ENCODE measurements at regions not wholly inside any gene's neighbourhood (a gene's known extent, or its start where the extent isn't known, plus 50 kb on each side); places are given as distances from the start of the nearest gene placed in this dataset.

GRCh38 chr18:26642440-26643348 is 94.3 kb upstream of the KCTD1 start:
- FAIRE-seq (no peak), DNase-seq (ENCODE audit: insufficient read length, low spot score) (no peak)
- TF ChIP-seq, protein P1, sequence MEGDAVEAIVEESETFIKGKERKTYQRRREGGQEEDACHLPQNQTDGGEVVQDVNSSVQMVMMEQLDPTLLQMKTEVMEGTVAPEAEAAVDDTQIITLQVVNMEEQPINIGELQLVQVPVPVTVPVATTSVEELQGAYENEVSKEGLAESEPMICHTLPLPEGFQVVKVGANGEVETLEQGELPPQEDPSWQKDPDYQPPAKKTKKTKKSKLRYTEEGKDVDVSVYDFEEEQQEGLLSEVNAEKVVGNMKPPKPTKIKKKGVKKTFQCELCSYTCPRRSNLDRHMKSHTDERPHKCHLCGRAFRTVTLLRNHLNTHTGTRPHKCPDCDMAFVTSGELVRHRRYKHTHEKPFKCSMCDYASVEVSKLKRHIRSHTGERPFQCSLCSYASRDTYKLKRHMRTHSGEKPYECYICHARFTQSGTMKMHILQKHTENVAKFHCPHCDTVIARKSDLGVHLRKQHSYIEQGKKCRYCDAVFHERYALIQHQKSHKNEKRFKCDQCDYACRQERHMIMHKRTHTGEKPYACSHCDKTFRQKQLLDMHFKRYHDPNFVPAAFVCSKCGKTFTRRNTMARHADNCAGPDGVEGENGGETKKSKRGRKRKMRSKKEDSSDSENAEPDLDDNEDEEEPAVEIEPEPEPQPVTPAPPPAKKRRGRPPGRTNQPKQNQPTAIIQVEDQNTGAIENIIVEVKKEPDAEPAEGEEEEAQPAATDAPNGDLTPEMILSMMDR (IDR thresholded peaks at IDR 0.05; ENCODE audit: insufficient read depth, missing control alignments): no peak

DNA sequence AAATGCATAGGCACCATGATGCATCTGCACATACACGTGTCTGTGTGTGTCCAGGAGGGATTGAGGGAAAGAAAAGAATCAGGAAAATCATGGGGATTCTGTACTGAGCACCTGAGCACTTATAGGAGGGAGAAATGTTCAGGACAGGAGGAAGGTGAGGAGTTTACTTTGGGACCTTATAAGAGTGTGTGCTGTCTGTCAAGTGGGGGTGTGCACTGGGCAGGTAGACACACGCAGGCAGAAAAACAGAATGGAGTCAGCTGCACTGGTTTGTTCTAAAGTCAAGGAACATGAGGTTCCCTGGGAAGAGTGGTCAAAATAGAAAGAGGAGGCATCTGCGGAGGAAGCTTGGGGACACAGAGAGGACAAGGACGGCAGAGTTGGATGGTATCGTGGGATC is 92.2 kb upstream of the KCTD1 start:
- FAIRE-seq (no peak), DNase-seq (ENCODE audit: insufficient read length, low spot score) (no peak)
- TF ChIP-seq, protein P1 (IDR thresholded peaks at IDR 0.05; ENCODE audit: insufficient read depth, missing control alignments): no peak

- no peak for FAIRE-seq
These were observed 90.8 kb upstream of the KCTD1 start for GRCh38 chr18:26639149-26639548.

DNA sequence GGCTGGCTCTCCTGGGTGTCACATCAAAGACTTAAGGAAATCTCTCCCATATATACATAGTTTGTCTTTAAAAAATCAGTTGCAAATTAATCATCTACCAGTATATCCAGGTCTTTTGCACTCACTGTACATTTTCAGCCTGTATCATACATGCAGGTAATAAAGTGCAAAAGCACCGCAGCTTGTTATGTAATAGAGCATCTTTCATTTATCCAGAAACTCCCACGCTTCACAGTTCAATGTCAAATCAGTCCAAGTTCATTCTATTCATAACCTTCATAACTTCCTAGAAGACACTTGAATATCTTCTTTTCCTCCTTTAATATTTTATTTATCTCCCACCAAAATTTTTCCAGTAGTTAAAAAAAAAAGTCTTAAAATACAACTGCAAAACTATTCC is 89.6 kb upstream of the KCTD1 start:
- FAIRE-seq (no peak), DNase-seq (ENCODE audit: insufficient read length, low spot score) (no peak)
- TF ChIP-seq, protein P1 (IDR thresholded peaks at IDR 0.05; ENCODE audit: insufficient read depth, missing control alignments): no peak

More at GRCh38 chr18:26639149-26639548, 90.8 kb upstream of the KCTD1 start:
- no peak for DNase-seq (ENCODE audit: insufficient read length, low spot score)
- TF ChIP-seq, protein P1 (IDR thresholded peaks at IDR 0.05; ENCODE audit: insufficient read depth, missing control alignments): no peak

GRCh38 chr18:26637324-26637723 is 89.0 kb upstream of the KCTD1 start:
- no peak for FAIRE-seq
- DNase-seq (ENCODE audit: insufficient read length, low spot score): no peak

DNA sequence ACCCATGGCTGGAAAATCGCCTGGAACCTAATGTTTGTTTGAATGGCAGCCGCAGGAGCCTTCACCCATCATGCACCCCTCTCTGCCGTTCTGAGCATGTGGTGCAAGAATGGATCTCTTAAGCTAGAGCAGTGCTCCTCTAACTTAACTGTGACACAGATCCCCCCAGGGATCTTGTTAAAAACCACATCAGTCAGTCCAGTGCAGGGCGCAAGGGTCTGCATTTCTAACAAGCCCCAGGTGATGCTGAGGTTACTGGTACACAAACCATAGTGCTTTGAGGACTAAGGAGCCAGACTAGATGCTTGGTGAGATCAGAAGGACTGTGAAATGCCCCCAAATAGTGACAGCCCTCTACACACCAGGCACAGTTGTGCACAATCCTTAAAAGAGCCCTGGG is 87.1 kb upstream of the KCTD1 start:
- no peak for DNase-seq (ENCODE audit: insufficient read length, low spot score)
- no peak for FAIRE-seq
- TF ChIP-seq, protein P1 (IDR thresholded peaks at IDR 0.05; ENCODE audit: insufficient read depth, missing control alignments): no peak

More at GRCh38 chr18:26637324-26637723, 89.0 kb upstream of the KCTD1 start:
- TF ChIP-seq, protein P1 (IDR thresholded peaks at IDR 0.05; ENCODE audit: insufficient read depth, missing control alignments): no peak

DNA sequence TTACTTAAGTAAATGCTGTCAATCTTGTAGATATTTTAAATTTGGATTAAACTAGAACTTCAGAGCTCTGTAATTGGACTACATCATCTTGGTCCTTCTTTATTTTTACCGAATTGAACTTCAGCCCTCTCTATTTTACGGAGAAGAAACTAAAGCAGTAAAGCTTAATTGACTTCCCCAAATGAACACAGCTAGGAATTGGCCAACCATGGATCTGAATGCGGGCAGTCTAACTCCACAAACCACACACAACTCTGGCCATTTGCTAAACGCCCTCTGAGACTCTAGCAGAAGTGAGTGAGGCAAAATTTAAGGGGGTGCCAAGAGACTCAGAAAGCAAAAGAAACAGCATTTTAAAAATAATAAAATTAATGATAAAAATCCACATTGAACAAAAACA is 86.3 kb upstream of the KCTD1 start:
- FAIRE-seq (no peak), DNase-seq (ENCODE audit: insufficient read length, low spot score) (no peak)
- TF ChIP-seq, protein P1 (IDR thresholded peaks at IDR 0.05; ENCODE audit: insufficient read depth, missing control alignments): no peak
